A673 (cell line): ENCODE measurements at regions not wholly inside any gene's neighbourhood (a gene's known extent, or its start where the extent isn't known, plus 50 kb on each side); places are given as distances from the start of the nearest gene placed in this dataset.

Experiments used
- BruUV-seq: library from RNA; stranded (reverse); fragments of 400-500 nt; replicated peaks from 2 replicates; lab custom pipeline; 2021; lab: Mats Ljungman, UMichigan
- CTCF ChIA-PET: fragments of 300-600 bp; sonication (Branson Sonifier 250); formaldehyde crosslinking; loops from one replicate; lab custom pipeline; 2022; ENCODE audit warnings: antibody characterized with exemption; lab: Charles Lee
- POLR2A ChIA-PET: fragments of 300-600 bp; sonication (Branson Sonifier 250); formaldehyde crosslinking; loops from one replicate; lab custom pipeline; 2022; ENCODE audit warnings: antibody characterized with exemption; ENCODE audit not compliant: low non-redundant PET; lab: Charles Lee
- DNase-seq: peaks from one replicate; pipeline ENCODE4 v3.0.0-alpha.2; 2015; ENCODE audit warnings: low spot score
- H3K27ac ChIP-seq: fragments of 200-600 bp; sonication (generic); 2 replicates; pipeline ENCODE4 v1.5.1; 2016; ENCODE audit warnings: mixed run types, low read depth, mild to moderate bottlenecking, mixed read lengths, antibody characterized with exemption, low read length; ENCODE audit not compliant: poor library complexity, severe bottlenecking
- H3K27me3 ChIP-seq: fragments of 200-600 bp; sonication (generic); replicated peaks from 2 replicates; pipeline ENCODE4 v1.6.1; 2017; ENCODE audit warnings: mixed run types, low read depth, mild to moderate bottlenecking, mixed read lengths, antibody characterized with exemption, low read length; ENCODE audit not compliant: insufficient read depth, poor library complexity
- H3K36me3 ChIP-seq: fragments of 200-600 bp; sonication (generic); 2 replicates; pipeline ENCODE4 v1.6.1; 2016; ENCODE audit warnings: mixed run types, mild to moderate bottlenecking, mixed read lengths, antibody characterized with exemption, low read length; ENCODE audit not compliant: insufficient read depth, poor library complexity, severe bottlenecking
- H3K4me1 ChIP-seq: fragments of 200-600 bp; sonication (generic); 2 replicates; pipeline ENCODE4 v1.6.1; 2017; ENCODE audit warnings: mixed run types, mild to moderate bottlenecking, mixed read lengths, antibody characterized with exemption, low read length; ENCODE audit not compliant: insufficient read depth, poor library complexity, severe bottlenecking
- H3K4me3 ChIP-seq: fragments of 200-600 bp; sonication (generic); 2 replicates; pipeline ENCODE4 v1.5.1; 2016; ENCODE audit warnings: low read depth, mixed run types, mild to moderate bottlenecking, mixed read lengths, low read length; ENCODE audit not compliant: poor library complexity, severe bottlenecking
- H3K9me3 ChIP-seq: fragments of 200-600 bp; sonication (generic); 2 replicates; pipeline ENCODE4 v1.6.1; 2016; ENCODE audit warnings: mixed run types, low read depth, mild to moderate bottlenecking, mixed read lengths, antibody characterized with exemption, low read length; ENCODE audit not compliant: poor library complexity, severe bottlenecking
- EZH2 ChIP-seq: fragments of 200-600 bp; sonication (generic); IDR thresholded peaks from 2 replicates; pipeline ENCODE4 v1.6.1; 2017; ENCODE audit warnings: borderline replicate concordance, low read depth, mild to moderate bottlenecking, mixed read lengths, antibody characterized with exemption, low read length; ENCODE audit not compliant: poor library complexity, severe bottlenecking
- intact Hi-C: fragments of 100-400 bp; cut with micrococcal nuclease; formaldehyde crosslinking; loops from one replicate; pipeline ENCODE4 v1.10.0; 2022; ENCODE audit not compliant: unreplicated experiment
- TF ChIP-seq, protein P1 (sequence below): fragments of 300-800, 200-600 bp; sonication (generic); conservative IDR thresholded peaks from 2 replicates; pipeline ENCODE4 v1.5.1; 2017; ENCODE audit warnings: low read depth, mild to moderate bottlenecking, antibody characterized with exemption, low read length, moderate library complexity, mixed read lengths

DNA sequence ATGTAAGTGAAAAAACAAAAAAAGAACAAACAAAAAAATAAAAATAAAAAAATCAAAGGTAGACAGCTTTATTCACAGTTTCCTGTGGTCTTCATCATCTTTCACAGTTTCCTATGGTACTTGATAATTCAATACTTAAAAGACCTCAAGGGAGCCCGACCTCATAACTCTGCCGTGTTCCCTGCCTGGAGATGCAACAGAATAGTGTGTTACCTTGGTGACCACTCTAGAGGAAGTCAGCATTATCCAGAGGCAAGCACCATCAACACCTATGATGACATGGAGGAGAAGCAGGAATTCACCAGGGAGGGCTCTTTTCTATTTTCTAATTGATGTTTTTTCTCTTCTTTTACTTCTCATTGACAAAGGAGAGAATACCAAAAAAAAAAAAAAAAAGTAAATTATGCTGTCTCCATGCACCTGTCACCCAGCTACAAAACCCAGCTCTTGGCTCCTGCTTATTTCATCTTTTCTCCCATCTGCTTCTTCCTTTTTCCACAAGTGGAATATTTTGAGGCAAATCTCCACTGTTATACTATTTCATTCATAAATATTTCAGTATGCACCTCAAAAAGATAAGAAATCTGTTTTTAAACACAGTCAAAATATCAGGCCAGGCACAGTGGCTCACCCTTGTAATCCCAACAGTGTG is 95.8 kb upstream of the STXBP5 start:
- no peaks in the 10 kb centered on the region for H3K9me3 ChIP-seq
- ChIA-PET POLR2A (no interaction called here), CTCF (no interaction called here)
- no peak for DNase-seq
- no peak overlapping the region for H3K27ac ChIP-seq
- no peak for TF ChIP-seq EZH2
- TF ChIP-seq, protein P1, sequence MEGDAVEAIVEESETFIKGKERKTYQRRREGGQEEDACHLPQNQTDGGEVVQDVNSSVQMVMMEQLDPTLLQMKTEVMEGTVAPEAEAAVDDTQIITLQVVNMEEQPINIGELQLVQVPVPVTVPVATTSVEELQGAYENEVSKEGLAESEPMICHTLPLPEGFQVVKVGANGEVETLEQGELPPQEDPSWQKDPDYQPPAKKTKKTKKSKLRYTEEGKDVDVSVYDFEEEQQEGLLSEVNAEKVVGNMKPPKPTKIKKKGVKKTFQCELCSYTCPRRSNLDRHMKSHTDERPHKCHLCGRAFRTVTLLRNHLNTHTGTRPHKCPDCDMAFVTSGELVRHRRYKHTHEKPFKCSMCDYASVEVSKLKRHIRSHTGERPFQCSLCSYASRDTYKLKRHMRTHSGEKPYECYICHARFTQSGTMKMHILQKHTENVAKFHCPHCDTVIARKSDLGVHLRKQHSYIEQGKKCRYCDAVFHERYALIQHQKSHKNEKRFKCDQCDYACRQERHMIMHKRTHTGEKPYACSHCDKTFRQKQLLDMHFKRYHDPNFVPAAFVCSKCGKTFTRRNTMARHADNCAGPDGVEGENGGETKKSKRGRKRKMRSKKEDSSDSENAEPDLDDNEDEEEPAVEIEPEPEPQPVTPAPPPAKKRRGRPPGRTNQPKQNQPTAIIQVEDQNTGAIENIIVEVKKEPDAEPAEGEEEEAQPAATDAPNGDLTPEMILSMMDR = no peak
- H3K4me1 ChIP-seq = no peaks in the 10 kb centered on the region
- BruUV-seq = no TSS peak
- H3K4me3 ChIP-seq = no peak overlapping the region
- H3K36me3 ChIP-seq = no peaks in the 10 kb centered on the region
- intact Hi-C loops = no loop called here
- H3K27me3 ChIP-seq = no peaks in the 10 kb centered on the region

DNA sequence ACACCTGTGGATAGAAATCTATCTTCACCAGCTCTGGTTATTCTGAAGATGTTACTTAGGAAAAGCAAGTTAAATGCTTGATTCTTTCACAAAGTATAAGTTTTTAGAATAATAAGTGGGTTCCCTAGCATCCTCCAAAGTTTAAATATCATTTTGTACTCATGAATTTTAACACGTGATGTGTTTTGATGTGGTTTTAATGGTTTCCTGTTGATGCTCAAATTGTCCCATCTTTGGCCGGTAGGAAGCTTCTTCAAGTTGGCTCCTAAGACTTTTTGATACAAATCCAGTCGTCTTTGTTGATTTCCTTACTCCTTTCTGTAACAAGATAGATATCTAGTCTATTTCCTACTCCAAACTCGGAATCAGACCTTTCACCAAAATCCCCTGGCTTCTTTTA is 94.5 kb upstream of the STXBP5 start:
- TF ChIP-seq EZH2 = no peak
- TF ChIP-seq, protein P1 = no peak
- no peak overlapping the region for H3K4me3 ChIP-seq
- no peak for DNase-seq
- H3K27me3 ChIP-seq = no peaks in the 10 kb centered on the region
- H3K9me3 ChIP-seq = no peaks in the 10 kb centered on the region
- H3K4me1 ChIP-seq = no peaks in the 10 kb centered on the region
- no peaks in the 10 kb centered on the region for H3K36me3 ChIP-seq
- POLR2A ChIA-PET = no interaction called here
- CTCF ChIA-PET = no interaction called here
- BruUV-seq = no TSS peak
- no peak overlapping the region for H3K27ac ChIP-seq
- intact Hi-C loops = no loop called here

DNA sequence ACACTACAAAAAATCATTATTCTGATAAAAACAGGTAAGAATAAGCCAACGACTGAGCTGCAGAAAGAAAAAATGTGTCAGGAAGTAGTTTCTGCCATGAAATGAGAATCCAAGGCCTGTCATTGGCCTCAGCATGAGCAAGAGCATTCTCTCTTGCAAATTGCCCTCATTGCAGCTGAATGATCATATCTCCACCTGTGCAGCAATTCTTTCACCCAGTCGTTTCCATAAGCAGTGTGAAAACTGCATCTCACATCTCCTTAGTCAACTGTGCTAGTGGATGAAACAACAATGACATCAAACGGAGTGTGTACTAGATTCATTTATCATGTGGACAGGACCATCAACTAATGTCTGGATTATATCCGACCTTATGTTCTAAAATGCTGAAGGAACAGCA is 88.2 kb upstream of the STXBP5 start:
- H3K9me3 ChIP-seq = no peaks in the 10 kb centered on the region
- no TSS peak for BruUV-seq
- H3K4me3 ChIP-seq = no peak overlapping the region
- peaks cover 18% of the 10 kb centered on the region for H3K27me3 ChIP-seq
- H3K4me1 ChIP-seq = no peaks in the 10 kb centered on the region
- ChIA-PET CTCF (no interaction called here), POLR2A (no interaction called here)
- TF ChIP-seq, protein P1 = no peak
- TF ChIP-seq EZH2 = no peak
- H3K36me3 ChIP-seq = no peaks in the 10 kb centered on the region
- no peak for DNase-seq
- H3K27ac ChIP-seq = no peak overlapping the region
- intact Hi-C loops = no loop called here
